HFFc6 (cell line): ENCODE measurements at regions not wholly inside any gene's neighbourhood (a gene's known extent, or its start where the extent isn't known, plus 50 kb on each side); places are given as distances from the start of the nearest gene placed in this dataset.
A peak's percentile ranks its signal among the peaks of the same experiment; 100 is the strongest.

Source experiments
- DNase-seq: peaks from one replicate; pipeline ENCODE4 v3.0.0-alpha.2; 2018
- H3K27ac Mint-ChIP-seq: 2 replicates; pipeline ENCODE4 v1.8.0; 2020; ENCODE audit warnings: mild to moderate bottlenecking, mixed read lengths
- H3K27me3 Mint-ChIP-seq: 2 replicates; pipeline ENCODE4 v1.8.0; 2021; ENCODE audit warnings: mild to moderate bottlenecking, moderate library complexity, mixed read lengths; ENCODE audit not compliant: insufficient read depth
- H3K36me3 Mint-ChIP-seq: 2 replicates; pipeline ENCODE4 v1.8.0; 2021; ENCODE audit warnings: low read depth, mixed read lengths
- H3K4me1 Mint-ChIP-seq: 2 replicates; pipeline ENCODE4 v1.8.0; 2020; ENCODE audit warnings: low read depth, mixed read lengths
- H3K4me3 Mint-ChIP-seq: 2 replicates; pipeline ENCODE4 v1.8.0; 2020; ENCODE audit warnings: mild to moderate bottlenecking, moderate library complexity, mixed read lengths
- H3K9me3 Mint-ChIP-seq: 2 replicates; pipeline ENCODE4 v1.8.0; 2020; ENCODE audit warnings: mild to moderate bottlenecking, mixed read lengths
- TF ChIP-seq, protein P1 (sequence below): fragments of 200-600 bp; sonication (generic); IDR thresholded peaks from 2 replicates; pipeline ENCODE4 v1.5.0; 2021; ENCODE audit warnings: antibody characterized with exemption, mild to moderate bottlenecking

DNA sequence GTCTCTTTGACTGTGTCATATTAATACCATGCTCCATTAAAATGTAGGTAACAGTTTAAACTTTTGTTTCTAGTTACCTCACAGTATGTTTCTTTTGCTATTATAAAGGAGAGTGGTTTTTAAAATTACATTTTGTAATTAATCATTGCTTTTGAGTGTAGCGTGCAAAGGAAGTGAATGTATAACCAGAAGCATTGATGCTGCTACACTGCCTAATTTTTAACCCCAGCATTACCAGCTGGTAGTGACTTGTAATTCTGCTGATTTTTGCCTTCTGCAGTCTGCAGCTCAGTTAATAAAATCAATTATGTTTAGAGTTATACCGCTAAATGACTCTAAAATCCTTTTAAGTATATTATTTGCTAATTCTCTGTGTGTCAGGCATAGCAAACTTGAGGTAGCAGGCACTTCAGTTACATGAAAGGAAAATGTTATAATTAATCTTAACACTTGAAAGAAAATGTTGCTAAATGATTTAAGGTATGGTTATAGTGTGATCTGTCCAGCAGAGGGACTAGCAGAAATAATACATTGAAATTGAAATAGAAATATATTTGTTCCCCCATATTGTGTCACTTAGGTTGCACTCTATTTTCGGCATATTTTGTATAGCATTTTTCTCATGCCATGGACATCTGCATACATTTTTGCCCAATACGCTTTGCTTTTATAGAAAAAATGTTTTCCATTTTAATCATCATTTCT, 388.5 kb downstream of the CNTNAP4 start:
- DNase-seq: no peak
- Mint-ChIP-seq H3K27me3 (no peaks in the 10 kb centered on the region; the same call in 1 of the 2 replicates), H3K4me3 (no peak overlapping the region), H3K36me3 (no peaks in the 10 kb centered on the region; the same call in 1 of the 2 replicates), H3K27ac (no peak overlapping the region), H3K9me3 (peaks cover 36% of the 10 kb centered on the region), H3K4me1 (no peaks in the 10 kb centered on the region)
- TF ChIP-seq, protein P1, sequence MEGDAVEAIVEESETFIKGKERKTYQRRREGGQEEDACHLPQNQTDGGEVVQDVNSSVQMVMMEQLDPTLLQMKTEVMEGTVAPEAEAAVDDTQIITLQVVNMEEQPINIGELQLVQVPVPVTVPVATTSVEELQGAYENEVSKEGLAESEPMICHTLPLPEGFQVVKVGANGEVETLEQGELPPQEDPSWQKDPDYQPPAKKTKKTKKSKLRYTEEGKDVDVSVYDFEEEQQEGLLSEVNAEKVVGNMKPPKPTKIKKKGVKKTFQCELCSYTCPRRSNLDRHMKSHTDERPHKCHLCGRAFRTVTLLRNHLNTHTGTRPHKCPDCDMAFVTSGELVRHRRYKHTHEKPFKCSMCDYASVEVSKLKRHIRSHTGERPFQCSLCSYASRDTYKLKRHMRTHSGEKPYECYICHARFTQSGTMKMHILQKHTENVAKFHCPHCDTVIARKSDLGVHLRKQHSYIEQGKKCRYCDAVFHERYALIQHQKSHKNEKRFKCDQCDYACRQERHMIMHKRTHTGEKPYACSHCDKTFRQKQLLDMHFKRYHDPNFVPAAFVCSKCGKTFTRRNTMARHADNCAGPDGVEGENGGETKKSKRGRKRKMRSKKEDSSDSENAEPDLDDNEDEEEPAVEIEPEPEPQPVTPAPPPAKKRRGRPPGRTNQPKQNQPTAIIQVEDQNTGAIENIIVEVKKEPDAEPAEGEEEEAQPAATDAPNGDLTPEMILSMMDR: peak; percentile 28

DNA sequence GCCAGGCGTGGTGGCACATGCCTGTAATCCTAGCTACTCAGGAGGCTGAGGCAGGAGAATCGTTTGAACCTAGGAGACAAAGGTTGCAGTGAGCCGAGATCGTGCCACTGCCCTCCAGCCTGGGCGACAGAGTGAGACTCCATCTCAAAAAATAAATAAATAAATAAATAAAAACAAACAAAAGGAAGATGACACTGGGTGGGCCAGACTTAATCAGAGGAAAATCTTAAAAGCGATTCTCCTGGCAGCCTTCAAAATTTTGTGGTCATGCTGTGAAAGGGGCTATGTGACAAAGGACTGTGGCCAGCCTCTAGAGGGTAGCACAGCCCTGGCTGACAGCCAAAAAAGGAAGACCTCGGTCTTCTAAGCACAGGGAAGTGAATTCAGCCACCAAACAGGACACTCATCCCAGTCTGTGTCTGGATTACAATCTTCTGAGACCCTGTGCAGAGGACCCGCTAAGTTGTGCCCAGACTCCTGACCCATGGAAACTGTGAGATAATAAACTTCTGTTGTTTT, 391.1 kb downstream of the CNTNAP4 start:
- H3K4me3 Mint-ChIP-seq: no peak overlapping the region
- no peak overlapping the region for H3K27ac Mint-ChIP-seq
- H3K9me3 Mint-ChIP-seq: peaks cover 43% of the 10 kb centered on the region
- H3K4me1 Mint-ChIP-seq: no peaks in the 10 kb centered on the region
- H3K27me3 Mint-ChIP-seq: no peaks in the 10 kb centered on the region; the same call in 1 of the 2 replicates
- TF ChIP-seq, protein P1: no peak
- no peak for DNase-seq
- H3K36me3 Mint-ChIP-seq: no peaks in the 10 kb centered on the region

DNA sequence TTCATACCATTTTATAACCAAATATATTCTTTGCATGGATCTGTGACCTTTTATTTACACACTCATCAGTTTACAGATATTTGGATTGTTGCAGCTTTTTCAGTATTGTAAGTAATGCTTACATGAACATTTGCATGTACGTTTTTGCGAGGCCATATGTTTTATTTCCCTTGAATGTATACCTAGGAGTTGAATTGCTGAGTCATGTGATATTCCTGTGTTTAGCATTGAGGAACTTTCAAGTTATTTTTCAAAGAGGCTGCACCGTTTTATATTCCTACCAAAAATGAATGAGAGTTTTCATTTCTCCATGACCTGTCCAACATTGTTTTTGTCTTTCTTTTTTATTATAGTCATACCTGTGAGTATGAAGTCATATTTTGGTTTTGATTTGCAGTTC, 392.1 kb downstream of the CNTNAP4 start:
- Mint-ChIP-seq H3K27me3 (no peaks in the 10 kb centered on the region; the same call in 1 of the 2 replicates), H3K9me3 (peaks cover 43% of the 10 kb centered on the region), H3K27ac (no peak overlapping the region), H3K36me3 (no peaks in the 10 kb centered on the region), H3K4me3 (no peak overlapping the region), H3K4me1 (no peaks in the 10 kb centered on the region)
- TF ChIP-seq, protein P1: no peak
- DNase-seq: no peak

DNA sequence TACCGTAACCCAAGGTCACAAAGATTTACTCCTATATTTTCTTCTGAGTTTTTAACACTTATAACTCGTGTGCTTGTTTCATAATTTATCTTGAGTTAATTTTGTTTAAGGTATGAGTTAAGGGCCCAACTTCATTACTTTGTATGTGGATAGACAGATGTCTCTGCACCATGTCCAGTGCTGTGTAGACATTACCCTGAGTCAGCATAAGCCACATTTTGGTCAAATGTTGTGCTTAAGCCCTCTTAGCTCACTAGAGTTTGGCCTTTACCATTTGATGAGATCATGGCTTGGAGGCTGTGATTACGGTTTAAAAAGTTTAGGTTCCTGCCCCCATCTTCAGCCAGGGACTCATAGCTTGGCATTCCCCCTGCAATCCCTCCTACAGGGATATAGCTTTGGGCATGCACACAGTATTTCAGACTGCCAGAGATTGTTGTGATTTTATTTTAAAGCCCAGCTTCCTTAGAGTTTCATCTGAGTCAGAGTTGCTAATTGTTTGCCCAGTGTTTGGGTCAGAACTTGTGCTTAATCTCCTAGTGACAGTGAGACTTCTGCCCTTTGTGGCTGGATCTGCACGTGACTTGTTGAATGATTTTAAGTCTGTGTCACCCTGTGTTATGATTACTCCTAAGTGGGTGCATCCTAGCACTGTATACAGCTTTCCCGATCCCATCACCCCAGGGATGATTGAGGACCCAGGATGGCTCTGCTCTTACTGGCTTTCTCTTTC, 393.1 kb downstream of the CNTNAP4 start:
- Mint-ChIP-seq H3K4me1 (no peaks in the 10 kb centered on the region), H3K27ac (no peak overlapping the region)
- TF ChIP-seq, protein P1: no peak

GRCh38 chr16:76676356-76676755, 399.2 kb downstream of the CNTNAP4 start:
- DNase-seq: no peak
- peaks cover 20% of the 10 kb centered on the region for H3K9me3 Mint-ChIP-seq
- H3K4me3 Mint-ChIP-seq: no peak overlapping the region
- H3K4me1 Mint-ChIP-seq: no peaks in the 10 kb centered on the region
- H3K36me3 Mint-ChIP-seq: no peaks in the 10 kb centered on the region
- TF ChIP-seq, protein P1: no peak
- no peaks in the 10 kb centered on the region; the same call in 1 of the 2 replicates for H3K27me3 Mint-ChIP-seq
- H3K27ac Mint-ChIP-seq: no peak overlapping the region

More for the DNA sequence above, 393.1 kb downstream of the CNTNAP4 start:
- DNase-seq: no peak
- no peak overlapping the region for H3K4me3 Mint-ChIP-seq
- H3K27me3 Mint-ChIP-seq: no peaks in the 10 kb centered on the region; the same call in 1 of the 2 replicates
- H3K9me3 Mint-ChIP-seq: peaks cover 39% of the 10 kb centered on the region
- no peaks in the 10 kb centered on the region for H3K36me3 Mint-ChIP-seq
